AML-193 (cell line): ENCODE measurements at regions not wholly inside any gene's neighbourhood (a gene's known extent, or its start where the extent isn't known, plus 50 kb on each side); places are given as distances from the start of the nearest gene placed in this dataset.

ENCODE experiments used
- DNase-seq, 2 experiments: peaks; one replicate each; lab custom pipeline; 2025; lab: John Stamatoyannopoulos, UW

GRCh38 chr1:93744299-93744988, 62.8 kb upstream of the BCAR3 start:
- no peak for DNase-seq

GRCh38 chr1:93743465-93743864, 61.8 kb upstream of the BCAR3 start:
- DNase-seq, result no peak

- DNase-seq, result no peak
Observed at GRCh38 chr1:93740601-93741031, 59.0 kb upstream of the BCAR3 start.

GRCh38 chr1:93740157-93740556, 58.5 kb upstream of the BCAR3 start:
- no peak for DNase-seq

- no peak for DNase-seq
Observed at GRCh38 chr1:93739472-93739871, 57.8 kb upstream of the BCAR3 start.

GRCh38 chr1:93738926-93739325, 57.3 kb upstream of the BCAR3 start:
- DNase-seq, result no peak

GRCh38 chr1:93738075-93738622, 56.5 kb upstream of the BCAR3 start:
- DNase-seq, result no peak

GRCh38 chr1:93735722-93736121, 54.1 kb upstream of the BCAR3 start:
- DNase-seq, result no peak

- DNase-seq, result no peak
Observed at GRCh38 chr1:93734999-93735398, 53.4 kb upstream of the BCAR3 start.

- no peak for DNase-seq
Observed at GRCh38 chr1:93733340-93733739, 51.7 kb upstream of the BCAR3 start.

- DNase-seq, result no peak
Observed at GRCh38 chr1:93732514-93732913, 50.9 kb upstream of the BCAR3 start.
